ENCODE measurements at regions not wholly inside any gene's neighbourhood (a gene's known extent, or its start where the extent isn't known, plus 50 kb on each side); places are given as distances from the start of the nearest gene placed in this dataset.

GRCh38 chr12:88419794-88420193 is 160.5 kb downstream of the KITLG start:
- POLR2A ChIA-PET = no interaction called here
- CTCF ChIA-PET = no interaction called here
- DNase-seq (ENCODE audit: extremely low spot score) = no peak
- TF ChIP-seq CTCF (IDR thresholded peaks at IDR 0.05; ENCODE audit: control extremely low read depth, extremely low read depth, low read depth, missing control alignments) = no peak

- no peak for TF ChIP-seq CTCF (IDR thresholded peaks at IDR 0.05; ENCODE audit: control extremely low read depth, extremely low read depth, low read depth, missing control alignments)
- POLR2A ChIA-PET = no interaction called here
- CTCF ChIA-PET = interaction anchor here (1.3 to 1.4 kb wide), 2 partner anchors 9 to 28 kb away, joined by 4 to 7 read pairs; no protein-coding TSS in a partner anchor
- DNase-seq (ENCODE audit: extremely low spot score) = no peak
These were observed 159.8 kb downstream of the KITLG start for GRCh38 chr12:88420457-88420856.

- DNase-seq (ENCODE audit: extremely low spot score) = no peak
- ChIA-PET CTCF (interaction anchor here (1.0 kb wide), 1 partner anchor 9 kb away, joined by 3 read pairs; no protein-coding TSS in a partner anchor), POLR2A (no interaction called here)
- TF ChIP-seq CTCF (IDR thresholded peaks at IDR 0.05; ENCODE audit: control extremely low read depth, extremely low read depth, low read depth, missing control alignments) = no peak
These were observed 155.2 kb downstream of the KITLG start for GRCh38 chr12:88424791-88425730.

GRCh38 chr12:88428350-88428749 is 151.9 kb downstream of the KITLG start:
- no peak for DNase-seq (ENCODE audit: extremely low spot score)
- TF ChIP-seq CTCF (IDR thresholded peaks at IDR 0.05; ENCODE audit: control extremely low read depth, extremely low read depth, low read depth, missing control alignments) = no peak
- CTCF ChIA-PET = interaction anchor here (1.3 kb wide), 1 partner anchor 12 kb away, joined by 3 read pairs; no protein-coding TSS in a partner anchor
- POLR2A ChIA-PET = no interaction called here

GRCh38 chr12:88431246-88431645 is 149.0 kb downstream of the KITLG start:
- TF ChIP-seq CTCF (IDR thresholded peaks at IDR 0.05; ENCODE audit: control extremely low read depth, extremely low read depth, low read depth, missing control alignments) = no peak
- no peak for DNase-seq (ENCODE audit: extremely low spot score)
- ChIA-PET CTCF (interaction anchor here (1.1 to 1.6 kb wide), 4 partner anchors 14 to 42 kb away, joined by 3 to 6 read pairs (median 4); no protein-coding TSS in a partner anchor), POLR2A (no interaction called here)

GRCh38 chr12:88432531-88433490 is 147.5 kb downstream of the KITLG start:
- TF ChIP-seq CTCF (IDR thresholded peaks at IDR 0.05; ENCODE audit: control extremely low read depth, extremely low read depth, low read depth, missing control alignments) = no peak
- POLR2A ChIA-PET = no interaction called here
- no peak for DNase-seq (ENCODE audit: extremely low spot score)
- CTCF ChIA-PET = interaction anchor here (1.0 to 1.3 kb wide), 4 partner anchors 8 to 44 kb away, joined by 3 to 6 read pairs (median 4); no protein-coding TSS in a partner anchor
